HEK293T (cell line): ENCODE measurements at regions not wholly inside any gene's neighbourhood (a gene's known extent, or its start where the extent isn't known, plus 50 kb on each side); places are given as distances from the start of the nearest gene placed in this dataset.
"Not testable (repeated sequence)": the region's sequence is repeated elsewhere in the genome, so short reads cannot be mapped to it uniquely, and the experiment has no call there.

Experiments
- CTCF ChIA-PET: fragments of 350-600 bp; formaldehyde crosslinking; extraction: SDS; loops from one replicate; lab custom pipeline; 2021; ENCODE audit warnings: antibody characterized with exemption, inconsistent platforms; lab: Yijun Ruan, JAX
- POLR2A ChIA-PET: fragments of 350-600 bp; formaldehyde crosslinking; extraction: SDS; loops from one replicate; lab custom pipeline; 2020; ENCODE audit warnings: antibody characterized with exemption, inconsistent platforms; lab: Yijun Ruan, JAX
- DNase-seq: peaks from one replicate; pipeline ENCODE4 v3.0.0; 2012; ENCODE audit warnings: mixed read lengths; ENCODE audit errors: extremely low spot score
- ARNT ChIP-seq: fragments of 450-650 bp; IDR thresholded peaks from 2 replicates; pipeline ENCODE4 v1.6.1; 2017; ENCODE audit warnings: mild to moderate bottlenecking
- BHLHE40 ChIP-seq: fragments of 450-650 bp; IDR thresholded peaks from 2 replicates; pipeline ENCODE4 v1.6.1; 2016; ENCODE audit warnings: mild to moderate bottlenecking, moderate library complexity, borderline replicate concordance
- CTBP1 ChIP-seq: fragments of 450-650 bp; IDR thresholded peaks from 2 replicates; pipeline ENCODE4 v1.6.1; 2016; ENCODE audit warnings: borderline replicate concordance
- ELF4 ChIP-seq: fragments of 450-650 bp; IDR thresholded peaks from 2 replicates; pipeline ENCODE4 v1.6.1; 2017; ENCODE audit warnings: antibody characterized with exemption
- FOXA1 ChIP-seq: fragments of 450-650 bp; IDR thresholded peaks from 2 replicates; pipeline ENCODE4 v1.6.1; 2016; ENCODE audit warnings: mild to moderate bottlenecking
- FOXK2 ChIP-seq: fragments of 450-650 bp; IDR thresholded peaks from 2 replicates; pipeline ENCODE4 v1.6.1; 2016; ENCODE audit warnings: mild to moderate bottlenecking
- FOXM1 ChIP-seq: fragments of 450-650 bp; IDR thresholded peaks from 2 replicates; pipeline ENCODE4 v1.6.1; 2017; ENCODE audit warnings: mild to moderate bottlenecking, borderline replicate concordance
- HDGF ChIP-seq: fragments of 450-650 bp; IDR thresholded peaks from 2 replicates; pipeline ENCODE4 v1.6.1; 2017; ENCODE audit warnings: antibody characterized with exemption, borderline replicate concordance
- L3MBTL2 ChIP-seq: fragments of 450-650 bp; conservative IDR thresholded peaks from 2 replicates; pipeline ENCODE4 v1.6.1; 2016; ENCODE audit warnings: mild to moderate bottlenecking
- LEF1 ChIP-seq: fragments of 450-650 bp; IDR thresholded peaks from 2 replicates; pipeline ENCODE4 v1.6.1; 2017; ENCODE audit warnings: mild to moderate bottlenecking, borderline replicate concordance
- NFRKB ChIP-seq: fragments of 450-650 bp; IDR thresholded peaks from 2 replicates; pipeline ENCODE4 v1.6.1; 2016; ENCODE audit warnings: mild to moderate bottlenecking, moderate library complexity
- SP1 ChIP-seq: fragments of 450-650 bp; IDR thresholded peaks from 2 replicates; pipeline ENCODE4 v1.6.1; 2017
- SUZ12 ChIP-seq: fragments of 450-650 bp; IDR thresholded peaks from 2 replicates; pipeline ENCODE4 v1.6.1; 2016; ENCODE audit warnings: mild to moderate bottlenecking
- TARDBP ChIP-seq: fragments of 450-650 bp; IDR thresholded peaks from 2 replicates; pipeline ENCODE4 v1.6.1; 2016
- ZNF384 ChIP-seq: fragments of 450-650 bp; IDR thresholded peaks from 2 replicates; pipeline ENCODE4 v1.6.1; 2016
- TF ChIP-seq, protein P1 (sequence below): fragments of 450-650 bp; IDR thresholded peaks from 2 replicates; pipeline ENCODE4 v1.6.1; 2016

GRCh38 chr4:60657807-60658206 lies 542.3 kb upstream of the ADGRL3 start:
- TF ChIP-seq L3MBTL2 = no peak
- TF ChIP-seq CTBP1 = no peak
- TF ChIP-seq FOXM1 = no peak
- TF ChIP-seq ELF4 = no peak
- TF ChIP-seq HDGF = no peak
- TF ChIP-seq, protein P1, sequence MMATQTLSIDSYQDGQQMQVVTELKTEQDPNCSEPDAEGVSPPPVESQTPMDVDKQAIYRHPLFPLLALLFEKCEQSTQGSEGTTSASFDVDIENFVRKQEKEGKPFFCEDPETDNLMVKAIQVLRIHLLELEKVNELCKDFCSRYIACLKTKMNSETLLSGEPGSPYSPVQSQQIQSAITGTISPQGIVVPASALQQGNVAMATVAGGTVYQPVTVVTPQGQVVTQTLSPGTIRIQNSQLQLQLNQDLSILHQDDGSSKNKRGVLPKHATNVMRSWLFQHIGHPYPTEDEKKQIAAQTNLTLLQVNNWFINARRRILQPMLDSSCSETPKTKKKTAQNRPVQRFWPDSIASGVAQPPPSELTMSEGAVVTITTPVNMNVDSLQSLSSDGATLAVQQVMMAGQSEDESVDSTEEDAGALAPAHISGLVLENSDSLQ = no peak
- TF ChIP-seq ARNT = no peak
- no peak for TF ChIP-seq TARDBP
- no peak for DNase-seq
- CTCF ChIA-PET = no interaction called here
- POLR2A ChIA-PET = no interaction called here

GRCh38 chr4:60663769-60664168 lies 536.4 kb upstream of the ADGRL3 start:
- no peak for DNase-seq
- TF ChIP-seq, protein P1 = no peak
- TF ChIP-seq FOXK2 (no peak), ELF4 (peak; percentile 19; the same call in 1 of the 2 replicates), TARDBP (no peak), NFRKB (no peak)
- ChIA-PET CTCF (no interaction called here), POLR2A (no interaction called here)

- DNase-seq = no peak
- CTCF ChIA-PET = no interaction called here
- TF ChIP-seq HDGF (no peak), SUZ12 (no peak)
- POLR2A ChIA-PET = no interaction called here
Measured at GRCh38 chr4:60682901-60683300, 517.2 kb upstream of the ADGRL3 start.

GRCh38 chr4:60683357-60683756 lies 516.8 kb upstream of the ADGRL3 start:
- TF ChIP-seq FOXA1 (no peak), NFRKB (no peak), CTBP1 (no peak), SP1 (no peak), L3MBTL2 (no peak), TARDBP (no peak), LEF1 (no peak), SUZ12 (no peak), HDGF (no peak), ELF4 (no peak), ZNF384 (no peak), BHLHE40 (no peak), ARNT (no peak), FOXK2 (no peak), FOXM1 (no peak)
- TF ChIP-seq, protein P1 = no peak
- CTCF ChIA-PET = no interaction called here
- POLR2A ChIA-PET = no interaction called here
- DNase-seq = no peak

DNA sequence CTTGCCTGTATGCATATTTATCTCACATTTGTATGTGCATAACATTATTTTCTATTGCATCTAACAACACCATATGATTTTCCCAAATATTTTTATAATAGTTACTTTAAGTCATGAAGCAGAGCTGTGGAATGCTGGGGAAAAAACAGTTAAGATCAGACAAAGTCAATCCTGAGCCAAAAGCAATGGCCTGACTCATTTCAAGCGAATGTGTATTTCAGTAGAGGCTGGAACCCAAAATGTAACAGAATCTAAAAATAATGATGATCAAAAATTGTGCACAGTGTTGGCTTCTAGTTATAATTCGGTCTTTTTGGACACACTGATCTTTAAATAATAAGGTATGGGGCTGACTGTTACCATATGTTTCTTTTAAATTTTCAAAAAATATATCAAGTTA lies 516.2 kb upstream of the ADGRL3 start:
- ChIA-PET POLR2A (no interaction called here), CTCF (no interaction called here)
- no peak for DNase-seq
- TF ChIP-seq ZNF384 (no peak), FOXK2 (no peak), ELF4 (no peak)
- TF ChIP-seq, protein P1 = no peak

GRCh38 chr4:60696062-60696461 lies 504.1 kb upstream of the ADGRL3 start:
- DNase-seq, POLR2A ChIA-PET, CTCF ChIA-PET: not testable (repeated sequence)

DNA sequence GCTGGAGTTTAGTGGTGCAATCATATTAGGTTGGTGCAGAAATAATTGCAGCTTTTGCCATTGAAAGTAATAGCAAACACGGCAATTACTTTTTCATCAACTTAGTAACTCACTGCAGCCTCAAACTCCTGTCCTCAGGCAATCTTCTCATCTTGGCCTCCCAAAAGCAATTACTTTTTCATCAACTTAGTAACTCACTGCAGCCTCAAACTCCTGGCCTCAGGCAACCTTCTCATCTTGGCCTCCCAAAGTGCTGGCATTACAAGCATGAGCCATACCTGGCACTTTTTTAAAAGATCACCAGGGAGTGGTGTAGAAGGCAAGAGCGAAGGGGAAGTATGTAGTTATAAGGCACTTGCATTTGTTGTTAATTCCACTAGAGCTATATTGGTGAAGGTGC lies 491.1 kb upstream of the ADGRL3 start:
- POLR2A ChIA-PET = no interaction called here

More for the DNA sequence above, 491.1 kb upstream of the ADGRL3 start:
- CTCF ChIA-PET = no interaction called here
- no peak for DNase-seq
- TF ChIP-seq ZNF384 (no peak), HDGF (no peak), ARNT (no peak), FOXM1 (no peak)
- TF ChIP-seq, protein P1 = no peak
